HG03439 (cell line): ENCODE measurements at regions not wholly inside any gene's neighbourhood (a gene's known extent, or its start where the extent isn't known, plus 50 kb on each side); places are given as distances from the start of the nearest gene placed in this dataset.
A peak's percentile ranks its signal among the peaks of the same experiment; 100 is the strongest.
"Not testable (repeated sequence)": the region's sequence is repeated elsewhere in the genome, so short reads cannot be mapped to it uniquely, and the experiment has no call there.

Experiments used
- ATAC-seq: cut with Tn5 transposase; IDR thresholded peaks from one replicate; pipeline ENCODE4 v1.9.1; 2021; ENCODE audit warnings: mild to moderate bottlenecking, moderate library complexity; ENCODE audit not compliant: unreplicated experiment

DNA sequence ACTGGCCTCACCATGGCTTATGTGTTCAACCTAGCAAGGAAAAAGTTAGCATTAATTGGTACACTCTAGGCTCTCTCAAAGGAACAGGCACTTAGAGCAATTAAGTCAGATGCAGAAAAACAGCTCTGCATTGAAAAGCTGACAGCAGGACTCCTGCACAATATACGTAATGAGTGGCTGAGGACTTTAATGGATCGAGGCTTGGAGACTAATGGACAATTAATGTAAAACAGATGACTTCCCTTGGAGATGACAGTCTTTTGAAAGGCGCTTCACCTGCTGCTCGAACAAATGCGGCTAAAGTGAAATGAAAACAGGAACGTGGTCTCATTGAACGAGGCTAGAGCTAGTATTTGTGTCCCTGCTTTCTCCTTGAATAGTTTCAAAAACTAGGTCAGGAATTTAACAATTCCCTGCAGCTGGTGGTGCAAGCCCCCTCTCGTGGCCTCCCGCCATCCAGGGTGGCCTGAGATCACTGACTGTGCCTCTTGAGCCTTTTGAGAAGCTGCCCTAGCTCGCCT lies 137.1 kb downstream of the ELOVL4 start:
- no peak for ATAC-seq

DNA sequence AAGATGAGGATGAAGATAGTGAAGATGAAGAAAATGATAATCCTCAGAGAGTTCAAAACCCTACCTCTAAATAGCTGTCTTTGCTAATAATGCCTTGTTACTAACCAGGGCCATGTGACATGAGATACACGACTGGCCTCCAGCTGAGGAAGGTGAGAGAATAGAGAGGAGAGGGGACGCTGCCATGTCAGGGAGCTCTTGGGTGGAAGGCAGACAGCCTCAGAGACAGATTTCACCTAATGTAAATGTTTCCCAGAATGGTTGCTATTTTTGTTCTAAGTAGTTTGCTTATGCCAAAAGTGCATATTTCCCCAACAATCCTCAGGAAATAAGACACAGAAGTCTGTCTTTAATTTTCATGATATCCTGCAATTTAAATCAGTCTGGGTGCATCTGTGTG lies 138.4 kb downstream of the ELOVL4 start:
- ATAC-seq: no peak

DNA sequence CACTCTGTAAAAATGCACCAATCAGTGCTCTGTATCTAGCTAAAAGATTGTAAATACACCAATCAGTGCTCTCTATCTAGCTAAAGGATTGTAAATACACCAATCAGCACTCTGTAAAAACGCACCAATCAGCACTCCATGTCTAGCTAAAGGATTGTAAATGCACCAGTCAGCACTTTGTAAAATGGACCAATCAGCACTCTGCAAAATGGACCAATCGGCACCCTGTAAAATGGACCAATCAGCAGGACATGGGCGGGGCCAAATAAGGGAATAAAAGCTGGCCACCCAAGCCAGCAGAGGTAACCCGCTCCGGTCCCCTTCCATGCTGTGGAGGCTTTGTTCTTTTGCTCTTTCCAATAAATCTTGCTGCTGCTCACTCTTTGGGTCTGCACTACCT lies 140.7 kb downstream of the ELOVL4 start:
- ATAC-seq: not testable (repeated sequence)

DNA sequence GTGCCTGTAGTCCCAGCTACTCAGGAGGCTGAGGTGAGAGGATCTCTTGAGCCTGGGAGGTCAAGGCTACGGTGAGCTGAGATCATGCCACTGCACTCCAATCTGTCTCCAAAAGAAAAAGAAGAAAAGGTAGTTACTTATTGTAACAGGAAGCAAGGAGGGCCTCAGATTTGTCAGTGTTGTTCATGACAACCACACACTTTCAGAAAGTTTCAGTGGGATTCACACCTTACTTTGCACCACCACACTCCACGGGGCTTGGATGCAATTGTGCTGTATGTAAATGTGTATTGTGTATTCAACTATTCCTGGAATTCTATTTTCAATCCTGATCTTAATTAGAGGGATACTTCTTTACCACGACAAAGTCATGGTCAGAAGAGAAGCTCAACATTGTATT lies 142.6 kb downstream of the ELOVL4 start:
- no peak for ATAC-seq

DNA sequence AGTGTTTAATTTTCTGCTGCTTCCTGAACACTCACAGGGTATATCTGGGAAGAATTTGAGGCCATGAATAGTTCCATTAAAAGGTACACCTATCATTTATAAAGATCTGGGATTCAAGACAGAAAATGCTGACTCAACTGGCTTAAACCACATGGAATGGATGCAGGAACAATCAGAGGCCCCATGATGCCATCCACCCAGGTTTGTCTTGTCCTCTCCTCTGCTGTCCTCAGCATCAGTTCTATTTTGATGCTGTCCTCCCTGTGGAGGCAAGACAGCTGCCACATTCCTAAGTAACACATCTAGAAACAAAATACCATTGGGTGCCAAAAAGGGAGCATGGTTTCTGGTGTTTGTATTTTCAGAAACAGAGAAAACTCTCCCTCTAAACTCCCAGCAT lies 143.4 kb downstream of the ELOVL4 start:
- ATAC-seq: no peak

DNA sequence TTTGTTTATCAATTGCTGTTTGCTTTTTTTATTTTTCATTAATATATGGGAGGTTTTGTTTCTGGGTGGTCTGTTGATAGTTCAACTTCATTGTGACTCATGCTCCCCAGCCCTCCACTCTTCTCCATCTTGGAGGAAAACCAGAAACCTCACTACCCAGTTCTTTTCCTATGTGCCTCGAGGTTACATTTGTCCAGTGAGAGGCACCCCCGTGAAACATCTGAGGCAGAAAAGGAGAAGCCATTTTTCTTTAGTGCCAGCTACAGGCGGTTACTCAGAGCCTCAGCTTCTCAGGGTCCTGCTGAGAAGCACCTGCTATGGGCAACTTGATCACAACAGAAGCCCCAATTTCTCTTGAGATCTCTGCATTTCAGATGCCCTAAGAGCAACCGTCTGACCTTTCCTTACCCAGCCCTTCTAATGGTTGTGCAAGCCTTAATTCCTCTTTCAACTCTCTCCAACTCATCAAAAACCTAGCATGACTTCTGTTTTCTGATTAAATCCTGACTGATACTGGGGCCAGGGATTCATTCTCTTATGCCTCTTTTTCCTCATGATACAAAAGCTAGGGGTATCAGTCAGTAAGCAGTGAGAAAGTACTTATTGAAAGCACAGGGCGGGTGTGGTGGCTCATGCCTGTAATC lies 144.6 kb downstream of the ELOVL4 start:
- ATAC-seq: no peak

DNA sequence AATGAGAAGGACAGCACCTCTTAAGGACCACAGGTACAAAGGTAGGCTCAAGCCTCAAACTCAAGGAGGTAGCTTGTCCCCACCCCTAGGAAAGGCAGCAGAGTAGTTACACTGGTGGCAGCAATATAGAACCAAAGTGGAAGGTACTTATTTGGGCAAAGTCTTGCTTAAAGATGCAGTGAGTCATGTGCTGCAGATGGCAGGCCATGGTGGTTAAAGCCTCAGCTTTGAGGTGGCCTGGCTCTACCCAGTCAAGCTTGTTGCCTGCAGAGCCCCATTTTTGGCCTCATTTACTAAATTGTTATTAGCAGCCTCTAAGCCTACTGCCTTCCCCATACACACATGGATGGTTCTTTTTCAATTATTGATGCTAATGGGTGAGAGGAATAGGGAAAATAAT lies 146.0 kb downstream of the ELOVL4 start:
- ATAC-seq: no peak

DNA sequence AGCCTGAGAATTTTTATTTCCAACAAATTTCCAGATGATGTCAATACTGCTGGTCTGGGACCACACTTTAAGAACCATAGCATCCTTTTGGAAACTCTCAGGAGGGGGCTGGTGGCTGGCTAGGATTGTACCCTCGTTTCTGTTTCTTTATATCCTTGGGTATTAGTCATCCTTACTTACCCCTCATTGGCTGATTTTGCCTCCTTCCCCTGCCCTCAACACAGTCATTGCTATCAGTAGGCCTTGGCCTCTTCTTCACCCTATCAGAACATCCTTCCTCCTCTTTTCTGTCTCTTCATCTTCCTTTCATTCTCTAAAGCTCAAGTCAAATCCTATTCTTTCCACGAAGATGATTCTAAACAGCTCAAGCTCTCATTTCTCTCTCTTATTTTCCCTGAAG lies 148.5 kb downstream of the ELOVL4 start:
- no peak for ATAC-seq

DNA sequence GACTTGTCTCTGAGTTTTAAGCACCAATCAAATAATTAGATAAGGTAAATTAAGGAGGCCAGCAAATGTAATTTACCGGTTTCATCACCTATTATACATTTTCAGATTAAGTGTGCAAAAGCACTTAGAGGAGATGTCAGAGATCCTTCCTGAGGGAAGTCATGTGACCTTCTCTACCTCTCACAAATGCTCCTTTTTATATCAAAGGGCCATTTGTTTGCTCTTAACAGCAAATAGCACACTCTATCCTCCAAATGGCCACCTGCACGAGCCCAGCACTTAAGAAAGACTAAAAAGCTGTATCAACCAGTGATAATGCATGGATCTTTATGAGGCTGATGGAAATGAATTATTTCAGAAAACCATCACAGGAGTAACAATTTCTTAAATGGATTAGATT lies 149.4 kb downstream of the ELOVL4 start:
- no peak for ATAC-seq

DNA sequence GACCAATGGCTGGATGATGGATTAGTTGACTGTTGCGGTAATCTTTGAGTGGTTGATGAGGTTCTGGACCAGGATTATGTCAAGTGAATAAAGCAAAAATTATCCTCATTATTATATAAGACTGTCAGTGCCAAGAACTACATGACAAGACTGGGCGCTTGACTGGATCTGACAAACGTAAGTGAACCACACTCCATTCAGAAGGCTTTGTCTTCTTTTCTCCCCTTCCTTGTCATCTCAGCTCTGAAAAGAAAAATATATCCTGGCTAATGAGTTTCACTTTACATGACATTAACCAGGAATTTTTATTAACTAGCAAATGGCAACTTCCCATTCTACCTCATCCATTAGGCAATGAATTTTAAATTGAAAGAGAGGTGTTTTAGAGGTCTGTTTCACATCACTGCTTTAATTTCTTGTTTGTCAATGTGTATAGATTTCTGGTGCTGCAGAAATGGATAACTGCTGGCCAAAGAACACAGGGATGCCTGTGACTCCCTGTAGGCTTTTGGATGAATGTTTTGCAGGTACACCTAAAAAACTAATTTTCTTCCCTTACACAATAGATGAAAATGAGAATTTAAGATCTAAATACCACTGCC lies 150.1 kb downstream of the ELOVL4 start:
- ATAC-seq: no peak

DNA sequence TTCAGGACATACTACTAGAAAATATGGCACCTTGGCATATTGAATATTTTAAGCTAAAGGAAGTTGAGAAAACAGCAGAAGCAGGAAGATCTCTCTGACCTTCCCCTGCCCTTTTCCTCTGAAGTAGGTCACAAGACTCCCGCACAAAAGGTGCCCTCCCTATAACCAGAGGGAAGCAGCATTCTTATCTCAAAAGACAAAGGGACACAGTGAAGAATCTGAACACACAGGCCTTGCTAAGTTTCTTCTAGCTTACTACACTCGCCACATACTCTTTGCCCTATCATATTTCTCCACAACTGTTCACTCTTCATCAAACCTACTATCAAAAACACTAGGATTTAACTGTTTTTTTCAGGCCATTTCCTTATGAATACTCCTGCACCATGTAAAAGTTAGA lies 151.2 kb downstream of the ELOVL4 start:
- ATAC-seq: no peak

DNA sequence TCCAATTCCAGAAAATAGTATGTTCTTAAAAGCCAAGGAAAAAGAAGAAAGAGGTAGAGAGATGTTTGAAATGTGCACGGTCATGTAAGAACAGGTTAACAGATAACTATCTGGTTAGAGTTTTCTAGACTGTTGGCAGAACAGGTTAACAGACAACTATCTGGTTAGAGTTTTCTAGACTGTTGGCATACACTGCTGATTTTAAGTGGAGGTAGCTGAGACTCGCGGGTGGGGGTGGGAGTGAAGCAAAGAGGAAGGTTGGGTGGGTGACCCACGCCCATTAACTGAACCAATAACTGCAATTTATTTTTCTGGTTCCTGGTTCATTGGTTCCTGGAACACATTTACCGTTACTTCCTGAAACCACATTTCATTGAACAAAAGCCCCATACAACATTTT lies 157.5 kb downstream of the ELOVL4 start:
- ATAC-seq: no peak

DNA sequence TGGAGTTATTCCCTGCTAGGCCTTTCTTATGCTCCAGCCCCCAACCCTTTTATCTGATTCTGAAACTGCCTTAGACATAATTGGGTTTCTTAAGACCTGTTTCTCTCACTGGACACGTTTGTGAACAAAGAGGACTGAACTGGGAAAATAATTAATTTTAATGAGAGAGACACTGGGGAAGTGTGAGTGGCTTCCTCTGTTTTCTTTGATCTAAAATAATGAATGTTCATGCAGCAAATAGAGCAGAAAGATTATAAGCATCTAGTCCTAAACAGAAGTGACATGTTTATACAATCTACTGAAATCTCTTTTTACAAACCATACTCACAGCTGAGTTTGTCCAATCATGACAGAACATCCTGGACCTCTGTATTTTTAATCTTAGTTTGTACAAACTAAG lies 157.6 kb downstream of the SH3BGRL2 start:
- no peak for ATAC-seq

DNA sequence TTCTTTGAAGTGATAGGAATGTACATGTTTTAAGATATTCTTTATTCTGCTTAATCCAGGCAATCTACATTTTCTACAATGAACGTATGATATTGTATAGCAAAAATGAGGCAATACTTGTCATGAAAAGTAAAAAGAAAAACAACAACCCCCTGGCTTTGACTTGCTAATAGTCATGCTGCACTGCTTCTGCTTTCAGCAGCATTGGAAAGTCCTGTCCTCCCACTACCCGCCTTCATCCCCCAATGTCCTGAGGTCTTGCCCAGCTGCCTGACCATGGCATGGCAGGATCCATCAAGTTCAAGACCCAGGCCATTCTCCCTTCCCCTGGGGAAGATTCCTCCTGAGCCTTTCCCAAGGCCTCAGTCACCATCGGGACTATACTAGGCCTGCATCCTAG lies 156.5 kb downstream of the SH3BGRL2 start:
- no peak for ATAC-seq

DNA sequence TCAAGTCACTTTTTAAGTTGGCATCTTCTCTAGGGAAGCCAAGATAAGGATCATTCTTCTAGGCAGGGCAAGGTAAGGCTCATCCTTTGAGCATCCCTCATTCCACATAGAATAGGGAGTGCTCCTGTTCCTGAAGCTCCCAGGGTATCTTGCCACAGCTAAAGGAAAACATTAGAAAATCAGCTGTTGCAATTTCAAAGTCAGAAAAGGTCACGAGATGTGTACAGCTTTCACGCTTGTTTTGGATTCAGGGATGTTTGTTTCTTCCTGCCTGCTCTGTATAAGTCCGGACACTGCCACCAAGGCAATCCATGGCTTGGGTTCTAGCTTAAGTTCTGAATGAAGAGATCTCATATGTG lies 153.2 kb downstream of the SH3BGRL2 start:
- no peak for ATAC-seq

DNA sequence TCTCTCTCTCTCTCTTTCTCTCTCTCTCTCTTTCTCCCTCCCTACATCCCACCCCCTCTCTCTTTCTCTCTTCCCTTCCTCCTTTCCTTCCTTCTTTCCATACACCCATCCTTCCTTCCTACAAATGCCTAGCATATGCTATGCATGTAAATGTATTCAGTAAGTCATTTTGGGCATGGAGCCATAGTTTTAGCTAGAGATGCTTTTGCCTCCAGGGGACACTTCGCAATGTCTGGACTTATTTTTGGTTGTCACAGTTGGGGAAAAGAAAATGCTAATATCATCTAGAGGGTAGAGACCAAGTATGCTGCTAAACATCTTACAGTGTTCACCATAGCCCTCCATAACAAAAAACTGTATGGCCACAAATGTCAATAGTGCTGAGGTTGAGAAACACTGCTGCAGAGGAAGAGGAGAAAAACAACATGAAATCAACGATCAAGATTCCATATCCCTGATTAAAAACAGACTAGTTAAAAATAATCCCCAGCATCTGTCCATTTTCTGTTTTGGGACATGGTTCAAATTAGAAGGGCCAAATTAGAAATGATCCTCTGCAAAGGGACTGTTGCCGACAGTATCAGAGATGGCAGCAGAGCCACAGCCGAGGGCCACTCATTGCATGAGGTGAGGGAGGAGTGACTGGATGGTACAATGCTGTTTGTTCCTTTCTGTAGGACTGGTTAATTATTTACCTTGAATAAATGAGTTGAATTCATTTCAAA lies 152.7 kb downstream of the SH3BGRL2 start:
- no peak for ATAC-seq

DNA sequence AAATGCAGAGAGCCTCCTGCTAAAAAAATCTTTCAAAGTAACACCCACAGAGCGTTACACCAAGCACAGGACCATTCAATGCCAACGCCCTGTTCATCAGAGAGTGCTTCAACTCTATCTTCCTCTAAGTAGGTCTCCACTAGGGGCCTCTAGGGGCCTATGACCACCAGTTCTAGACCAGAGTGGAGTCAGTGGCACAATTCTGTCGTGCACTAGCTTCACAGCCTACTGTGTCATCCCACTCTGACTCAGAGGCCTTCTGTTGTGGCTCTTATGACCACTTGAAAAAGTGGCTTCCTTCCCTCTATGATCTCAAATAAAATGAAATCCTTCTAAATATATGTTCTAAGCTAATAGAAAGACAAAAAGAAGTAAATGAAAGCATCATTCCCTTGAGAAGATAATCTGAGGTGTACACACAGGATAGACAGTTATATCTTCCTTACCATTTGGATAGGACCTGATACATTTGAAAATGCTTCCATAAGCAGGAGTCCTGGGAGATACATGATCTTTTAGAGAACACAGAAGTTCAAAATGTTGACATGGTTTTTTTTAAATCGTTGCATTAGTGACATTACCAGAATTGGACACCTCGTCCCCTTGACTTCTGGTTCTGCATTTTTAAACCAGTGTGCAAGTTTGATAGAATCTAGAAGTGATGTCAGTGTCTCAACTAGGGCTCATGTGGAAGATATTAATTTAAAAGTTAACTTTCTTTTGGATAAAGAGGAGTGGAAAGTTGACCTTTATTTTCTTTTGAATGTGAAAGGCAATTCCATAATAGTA lies 151.9 kb downstream of the SH3BGRL2 start:
- ATAC-seq: no peak

DNA sequence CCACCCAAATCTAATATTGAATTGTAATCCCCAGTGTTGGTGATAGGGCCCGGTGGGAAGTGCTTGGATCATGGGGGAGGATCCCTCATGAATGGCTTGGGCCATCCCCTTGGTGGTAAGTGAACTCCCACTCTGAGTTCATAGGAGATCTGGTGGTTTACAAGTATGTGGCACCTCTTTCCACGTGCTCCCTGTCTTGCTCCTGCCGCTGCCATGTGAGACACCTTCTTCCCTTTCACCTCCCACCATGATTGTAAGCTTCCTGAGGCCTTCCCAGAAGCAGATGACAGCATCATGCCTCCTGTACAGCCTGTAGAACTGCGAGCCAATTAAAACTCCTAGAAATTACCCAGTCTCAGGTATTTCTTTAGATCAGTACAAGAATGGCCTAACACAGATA lies 150.8 kb downstream of the SH3BGRL2 start:
- no peak for ATAC-seq

DNA sequence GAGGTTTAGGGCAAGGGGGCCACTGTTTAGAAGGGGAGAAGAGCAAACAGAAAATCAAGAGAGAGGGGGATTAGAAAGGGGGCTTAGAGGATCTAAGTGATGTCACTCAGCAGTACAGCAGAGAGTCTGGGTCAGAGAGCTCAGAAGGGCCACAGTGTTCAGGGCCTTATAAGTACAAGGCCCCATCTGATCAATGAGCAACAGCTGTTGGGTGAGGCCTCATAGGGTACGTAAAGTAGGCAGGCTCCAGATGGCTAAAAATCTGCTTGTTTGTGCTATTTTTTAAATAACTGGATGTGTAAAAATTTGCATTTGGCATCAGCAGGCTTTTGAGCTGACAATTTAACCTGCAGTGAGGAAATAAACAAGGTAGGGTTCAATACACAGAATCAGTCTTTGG lies 149.8 kb downstream of the SH3BGRL2 start:
- no peak for ATAC-seq

DNA sequence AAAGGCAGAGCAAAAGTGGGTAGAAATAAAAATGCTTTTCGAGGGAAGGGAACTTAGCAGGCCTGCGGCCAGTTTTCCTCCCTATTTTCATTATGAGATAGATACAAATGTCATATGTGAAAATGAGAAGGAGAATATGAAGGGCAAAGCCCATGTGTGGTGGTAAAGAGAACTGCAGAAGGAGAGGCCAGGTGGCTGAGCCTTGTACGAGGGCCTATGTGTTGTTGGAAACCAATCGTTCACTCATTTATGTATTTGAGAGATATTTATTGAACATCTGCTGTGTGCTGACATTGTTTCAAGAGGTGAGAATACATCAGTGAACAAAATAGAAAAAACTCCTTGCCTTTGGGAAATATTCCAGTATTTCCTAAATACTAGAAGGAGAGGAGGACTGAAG lies 147.7 kb downstream of the SH3BGRL2 start:
- no peak for ATAC-seq

DNA sequence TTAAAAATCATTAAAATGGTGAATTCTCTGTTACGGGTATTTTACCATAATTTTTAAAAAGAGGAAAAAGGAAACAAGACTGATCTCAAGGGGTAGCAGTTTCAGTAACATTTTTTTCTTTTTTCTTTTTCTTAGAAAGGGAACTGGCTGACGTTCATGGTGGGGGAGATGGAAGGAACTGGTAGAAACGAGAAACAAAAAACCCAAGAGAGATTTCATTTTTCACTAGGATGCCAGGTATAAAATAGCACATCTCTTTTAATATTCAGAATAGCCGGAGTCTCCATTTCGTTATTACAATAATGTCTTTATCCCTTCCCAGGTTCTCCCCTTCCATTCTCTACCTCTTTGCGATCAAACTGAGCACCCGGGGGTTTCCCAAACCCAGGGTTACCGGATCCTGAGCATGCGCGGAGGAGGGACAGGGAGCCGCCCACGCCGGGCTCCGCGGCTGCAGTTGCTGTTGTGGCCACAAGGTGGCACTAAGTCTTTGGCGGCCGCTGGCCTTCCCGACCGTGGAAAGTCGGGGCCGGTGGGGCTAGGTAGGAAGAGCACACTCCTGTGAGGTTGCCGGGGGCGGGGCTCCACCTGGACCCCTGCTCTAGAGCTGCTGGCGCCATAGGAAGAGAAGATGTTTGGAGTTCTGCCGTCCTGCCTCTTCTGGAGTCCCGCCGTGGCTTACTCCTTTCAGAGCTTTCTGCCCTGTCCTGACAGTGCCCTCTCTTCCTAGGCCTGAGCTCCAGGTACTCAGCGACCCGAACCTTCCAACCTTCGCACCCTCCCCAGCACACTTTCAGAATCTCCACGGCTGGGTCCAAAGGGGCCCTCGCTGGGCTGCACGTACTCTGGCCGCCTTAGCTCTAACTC lies 146.8 kb downstream of the SH3BGRL2 start:
- ATAC-seq: peak; percentile 93
